ENCODE measurements at regions not wholly inside any gene's neighbourhood (a gene's known extent, or its start where the extent isn't known, plus 50 kb on each side); places are given as distances from the start of the nearest gene placed in this dataset.
"Not testable (repeated sequence)": the region's sequence is repeated elsewhere in the genome, so short reads cannot be mapped to it uniquely, and the experiment has no call there.

GRCh38 chr3:5035113-5035512 is 55.9 kb downstream of the BHLHE40 start:
- DNase-seq (ENCODE audit: low spot score), result no peak

GRCh38 chr3:5035692-5036391 is 56.6 kb downstream of the BHLHE40 start:
- DNase-seq (ENCODE audit: low spot score), result no peak

- no peak for DNase-seq (ENCODE audit: low spot score)
Measured at GRCh38 chr3:5036392-5036766, 57.1 kb downstream of the BHLHE40 start.

- DNase-seq (ENCODE audit: low spot score), result no peak
Measured at GRCh38 chr3:5036858-5037257, 57.6 kb downstream of the BHLHE40 start.

GRCh38 chr3:5039585-5039984 is 60.3 kb downstream of the BHLHE40 start:
- no peak for DNase-seq (ENCODE audit: low spot score)

GRCh38 chr3:5041315-5041714 is 62.1 kb downstream of the BHLHE40 start:
- no peak for DNase-seq (ENCODE audit: low spot score)

GRCh38 chr3:5045961-5046360 is 66.7 kb downstream of the BHLHE40 start:
- no peak for DNase-seq (ENCODE audit: low spot score)

- DNase-seq (ENCODE audit: low spot score), result no peak
Measured at GRCh38 chr3:5047764-5048419, 68.7 kb downstream of the BHLHE40 start.

GRCh38 chr3:5051772-5052171 is 70.3 kb upstream of the ARL8B start:
- DNase-seq (ENCODE audit: low spot score), result peak; percentile 24

- no peak for DNase-seq (ENCODE audit: low spot score)
Measured at GRCh38 chr3:5052247-5052646, 69.8 kb upstream of the ARL8B start.

GRCh38 chr3:5053021-5053831 is 68.9 kb upstream of the ARL8B start:
- DNase-seq (ENCODE audit: low spot score), result no peak

- DNase-seq (ENCODE audit: low spot score), result no peak
Measured at GRCh38 chr3:5054098-5054497, 68.0 kb upstream of the ARL8B start.

- DNase-seq (ENCODE audit: low spot score), result not testable (repeated sequence)
Measured at GRCh38 chr3:5054579-5054978, 67.5 kb upstream of the ARL8B start.

GRCh38 chr3:5055357-5056110 is 66.6 kb upstream of the ARL8B start:
- DNase-seq (ENCODE audit: low spot score), result no peak

GRCh38 chr3:5056111-5056391 is 66.0 kb upstream of the ARL8B start:
- DNase-seq (ENCODE audit: low spot score), result no peak

GRCh38 chr3:5057272-5057671 is 64.8 kb upstream of the ARL8B start:
- no peak for DNase-seq (ENCODE audit: low spot score)

- DNase-seq (ENCODE audit: low spot score), result peak; percentile 81
Measured at GRCh38 chr3:5057857-5058324, 64.2 kb upstream of the ARL8B start.

- DNase-seq (ENCODE audit: low spot score), result no peak
Measured at GRCh38 chr3:5058471-5058951, 63.6 kb upstream of the ARL8B start.

- DNase-seq (ENCODE audit: low spot score), result no peak
Measured at GRCh38 chr3:5059782-5060181, 62.3 kb upstream of the ARL8B start.

- DNase-seq (ENCODE audit: low spot score), result no peak
Measured at GRCh38 chr3:5061218-5061569, 60.9 kb upstream of the ARL8B start.

- no peak for DNase-seq (ENCODE audit: low spot score)
Measured at GRCh38 chr3:5063724-5064123, 58.4 kb upstream of the ARL8B start.

- no peak for DNase-seq (ENCODE audit: low spot score)
Measured at GRCh38 chr3:5068531-5069050, 53.5 kb upstream of the ARL8B start.
